ENCODE measurements at regions not wholly inside any gene's neighbourhood (a gene's known extent, or its start where the extent isn't known, plus 50 kb on each side); places are given as distances from the start of the nearest gene placed in this dataset.

DNA sequence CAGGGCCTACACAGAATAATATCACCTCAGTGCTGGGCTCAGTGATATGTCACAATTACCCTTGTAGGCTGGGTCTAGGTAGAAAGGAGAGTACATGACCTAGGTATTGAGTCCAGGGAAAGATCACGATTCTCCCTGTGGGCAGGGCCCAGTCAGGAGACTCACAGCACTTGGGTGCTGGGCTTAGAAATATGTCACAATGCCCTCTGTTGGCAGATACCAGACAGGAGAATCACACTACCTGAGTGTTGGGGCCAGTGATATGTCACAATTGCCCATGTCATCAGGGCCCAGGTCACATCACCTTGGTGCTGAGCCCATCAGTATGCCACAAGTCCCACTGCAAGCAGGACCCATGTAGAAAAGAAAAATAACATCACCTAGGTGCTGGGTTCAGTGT is 2105.5 kb downstream of the TP53TG3F start:
- intact Hi-C loops (cut with micrococcal nuclease): no loop called here

DNA sequence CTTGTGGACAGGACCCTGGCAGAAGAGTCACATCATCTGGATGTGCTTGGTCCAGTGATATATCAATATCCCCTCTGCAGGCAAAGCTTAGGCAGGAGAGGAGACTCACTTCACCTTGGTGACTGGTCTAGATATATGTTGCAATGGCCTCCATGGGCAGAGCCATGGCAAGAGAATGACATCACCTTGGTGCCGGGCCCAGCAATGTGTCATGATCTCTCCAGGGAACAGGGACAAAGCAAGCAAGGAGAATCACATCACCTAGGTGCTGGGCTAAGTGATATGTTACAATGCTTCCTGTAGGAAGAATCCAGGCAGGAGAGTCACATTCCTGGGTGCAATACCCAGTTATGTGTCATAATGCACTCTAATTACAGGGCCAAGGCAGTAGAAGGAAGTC is 2106.2 kb downstream of the TP53TG3F start:
- Mint-ChIP-seq H3K27me3 (ENCODE audit: low read depth in 2 of 2) (no peaks in the 10 kb centered on the region), H3K9me3 (peaks cover 11 to 15% of the 10 kb centered on the region in 2 donors), H3K36me3 (peaks cover 5% of the 10 kb centered on the region), H3K4me3 (no peak overlapping the region), H3K27ac (no peak overlapping the region), H3K4me1 (no peaks in the 10 kb centered on the region)
- Histone ChIP-seq H3K4me3 (ENCODE audit: low read length) (no peak overlapping the region), H3K27me3 (ENCODE audit: control insufficient read depth, insufficient read depth, low read length) (no peaks in the 10 kb centered on the region), H3K27ac (ENCODE audit: low read length) (no peak overlapping the region), H3K36me3 (ENCODE audit: control insufficient read depth, insufficient read depth, low read length) (no peaks in the 10 kb centered on the region), H3K4me1 (ENCODE audit: control insufficient read depth, insufficient read depth, low read length) (no peaks in the 10 kb centered on the region), H3K9me3 (ENCODE audit: control insufficient read depth, insufficient read depth, low read length) (peaks cover 31% of the 10 kb centered on the region)
- intact Hi-C loops (cut with micrococcal nuclease): no loop called here
- no peak for DNase-seq
- no peak for ATAC-seq
- TF ChIP-seq, protein P1, sequence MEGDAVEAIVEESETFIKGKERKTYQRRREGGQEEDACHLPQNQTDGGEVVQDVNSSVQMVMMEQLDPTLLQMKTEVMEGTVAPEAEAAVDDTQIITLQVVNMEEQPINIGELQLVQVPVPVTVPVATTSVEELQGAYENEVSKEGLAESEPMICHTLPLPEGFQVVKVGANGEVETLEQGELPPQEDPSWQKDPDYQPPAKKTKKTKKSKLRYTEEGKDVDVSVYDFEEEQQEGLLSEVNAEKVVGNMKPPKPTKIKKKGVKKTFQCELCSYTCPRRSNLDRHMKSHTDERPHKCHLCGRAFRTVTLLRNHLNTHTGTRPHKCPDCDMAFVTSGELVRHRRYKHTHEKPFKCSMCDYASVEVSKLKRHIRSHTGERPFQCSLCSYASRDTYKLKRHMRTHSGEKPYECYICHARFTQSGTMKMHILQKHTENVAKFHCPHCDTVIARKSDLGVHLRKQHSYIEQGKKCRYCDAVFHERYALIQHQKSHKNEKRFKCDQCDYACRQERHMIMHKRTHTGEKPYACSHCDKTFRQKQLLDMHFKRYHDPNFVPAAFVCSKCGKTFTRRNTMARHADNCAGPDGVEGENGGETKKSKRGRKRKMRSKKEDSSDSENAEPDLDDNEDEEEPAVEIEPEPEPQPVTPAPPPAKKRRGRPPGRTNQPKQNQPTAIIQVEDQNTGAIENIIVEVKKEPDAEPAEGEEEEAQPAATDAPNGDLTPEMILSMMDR (IDR thresholded peaks at IDR 0.05): no peak
- WGBS (ENCODE audit: insufficient coverage): 92% methylated on average over 1 of the region's 1 CpG

More for the DNA sequence above, 2105.5 kb downstream of the TP53TG3F start:
- ATAC-seq: no peak
- Histone ChIP-seq H3K4me3 (ENCODE audit: low read length) (no peak overlapping the region), H3K4me1 (ENCODE audit: control insufficient read depth, insufficient read depth, low read length) (no peaks in the 10 kb centered on the region), H3K9me3 (ENCODE audit: control insufficient read depth, insufficient read depth, low read length) (peaks cover 25% of the 10 kb centered on the region), H3K27me3 (ENCODE audit: control insufficient read depth, insufficient read depth, low read length) (no peaks in the 10 kb centered on the region), H3K36me3 (ENCODE audit: control insufficient read depth, insufficient read depth, low read length) (no peaks in the 10 kb centered on the region), H3K27ac (ENCODE audit: low read length) (no peak overlapping the region)
- no peak overlapping the region for H3K4me3 Mint-ChIP-seq
- no peaks in the 10 kb centered on the region for H3K4me1 Mint-ChIP-seq
- 68% methylated on average over 1 of the region's 1 CpG for WGBS (ENCODE audit: insufficient coverage)
- no peaks in the 10 kb centered on the region for H3K27me3 Mint-ChIP-seq (ENCODE audit: low read depth in 2 of 2)
- no peak overlapping the region for H3K27ac Mint-ChIP-seq
- no peak for DNase-seq
- H3K36me3 Mint-ChIP-seq: peaks cover 5% of the 10 kb centered on the region
- H3K9me3 Mint-ChIP-seq: peaks cover 11 to 15% of the 10 kb centered on the region in 2 donors
- TF ChIP-seq, protein P1 (IDR thresholded peaks at IDR 0.05): no peak

DNA sequence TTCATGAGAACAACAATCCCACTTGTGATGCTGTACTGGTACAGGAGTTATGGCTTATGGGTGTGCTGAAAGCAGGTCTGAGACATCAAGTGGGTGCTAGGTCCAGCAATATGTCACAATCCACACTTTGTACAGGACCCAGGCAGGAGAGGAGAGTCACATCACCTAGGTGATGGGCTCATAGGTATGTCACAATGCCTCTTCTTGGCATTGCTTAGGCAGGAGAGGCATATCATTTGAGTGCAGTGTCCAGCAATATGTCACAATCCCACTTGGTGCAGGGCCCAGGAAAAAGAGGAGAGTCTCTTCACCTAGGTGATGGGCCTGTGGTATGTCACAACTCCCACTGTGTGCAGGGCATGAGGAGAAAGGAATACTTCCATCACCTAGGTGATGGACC is 2110.0 kb downstream of the TP53TG3F start:
- DNase-seq: no peak
- Histone ChIP-seq H3K9me3 (ENCODE audit: control insufficient read depth, insufficient read depth, low read length) (peaks cover 41% of the 10 kb centered on the region), H3K27ac (ENCODE audit: low read length) (no peak overlapping the region), H3K4me3 (ENCODE audit: low read length) (no peak overlapping the region), H3K4me1 (ENCODE audit: control insufficient read depth, insufficient read depth, low read length) (no peaks in the 10 kb centered on the region), H3K27me3 (ENCODE audit: control insufficient read depth, insufficient read depth, low read length) (no peaks in the 10 kb centered on the region), H3K36me3 (ENCODE audit: control insufficient read depth, insufficient read depth, low read length) (no peaks in the 10 kb centered on the region)
- H3K4me3 Mint-ChIP-seq: no peak overlapping the region
- peaks cover 5% of the 10 kb centered on the region for H3K36me3 Mint-ChIP-seq
- H3K9me3 Mint-ChIP-seq: peaks cover 8 to 27% of the 10 kb centered on the region in 2 donors
- no peak for ATAC-seq
- no peak overlapping the region for H3K27ac Mint-ChIP-seq
- no peaks in the 10 kb centered on the region for H3K4me1 Mint-ChIP-seq
- H3K27me3 Mint-ChIP-seq (ENCODE audit: low read depth in 2 of 2): no peaks in the 10 kb centered on the region
- TF ChIP-seq, protein P1 (IDR thresholded peaks at IDR 0.05): no peak
- intact Hi-C loops (cut with micrococcal nuclease): no loop called here

DNA sequence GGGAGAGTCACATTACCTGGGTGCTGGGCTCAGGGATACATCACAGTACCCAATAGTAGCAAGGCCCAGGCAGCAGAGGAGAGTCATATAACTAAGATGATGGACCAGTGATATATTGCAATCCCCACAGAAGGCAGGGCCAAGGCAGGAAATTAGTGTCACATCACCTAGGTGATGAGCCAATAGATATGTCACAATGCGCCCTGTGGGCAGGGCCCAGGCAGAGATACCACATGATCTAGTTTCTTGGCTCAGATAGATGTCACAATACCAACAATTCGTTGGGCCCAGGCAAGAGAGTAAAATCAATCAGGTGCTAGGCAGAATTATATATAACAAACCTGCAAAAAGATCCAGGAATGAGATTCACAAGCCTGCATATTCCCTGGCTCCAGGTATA is 2111.5 kb downstream of the TP53TG3F start:
- Histone ChIP-seq H3K36me3 (ENCODE audit: control insufficient read depth, insufficient read depth, low read length) (no peaks in the 10 kb centered on the region), H3K27ac (ENCODE audit: low read length) (no peak overlapping the region), H3K4me3 (ENCODE audit: low read length) (no peak overlapping the region), H3K9me3 (ENCODE audit: control insufficient read depth, insufficient read depth, low read length) (peaks cover 41% of the 10 kb centered on the region), H3K27me3 (ENCODE audit: control insufficient read depth, insufficient read depth, low read length) (no peaks in the 10 kb centered on the region), H3K4me1 (ENCODE audit: control insufficient read depth, insufficient read depth, low read length) (no peaks in the 10 kb centered on the region)
- Mint-ChIP-seq H3K27me3 (ENCODE audit: low read depth in 2 of 2) (no peaks in the 10 kb centered on the region), H3K9me3 (peaks cover 8 to 30% of the 10 kb centered on the region in 2 donors), H3K27ac (no peak overlapping the region), H3K4me3 (no peak overlapping the region), H3K4me1 (no peaks in the 10 kb centered on the region), H3K36me3 (peaks cover 5% of the 10 kb centered on the region)
- ATAC-seq (no peak), DNase-seq (no peak)
- 52% methylated on average over 2 of the region's 2 CpGs for WGBS (ENCODE audit: insufficient coverage)
- TF ChIP-seq, protein P1 (IDR thresholded peaks at IDR 0.05): no peak
- intact Hi-C loops (cut with micrococcal nuclease): no loop called here

Data from natural killer cell (primary cell).